ENCODE measurements at regions not wholly inside any gene's neighbourhood (a gene's known extent, or its start where the extent isn't known, plus 50 kb on each side); places are given as distances from the start of the nearest gene placed in this dataset.

GRCh38 chr1:59018446-59018845, 234.6 kb upstream of the JUN start:
- in situ Hi-C loops (cut with MboI; ENCODE audit: low pct_unique_long_range_greater_than_20kb, low sequenced_read_pairs, unreplicated experiment) = loop anchor here (25.0 kb wide), 1 partner anchor 206 kb away; no protein-coding TSS in a partner anchor
- no peak for TF ChIP-seq CTCF (IDR thresholded peaks at IDR 0.05; ENCODE audit: extremely low read depth, insufficient read depth, missing control alignments)
- DNase-seq (ENCODE audit: low spot score) = no peak

GRCh38 chr1:59018860-59019259, 235.0 kb upstream of the JUN start:
- in situ Hi-C loops (cut with MboI; ENCODE audit: low pct_unique_long_range_greater_than_20kb, low sequenced_read_pairs, unreplicated experiment) = loop anchor here (25.0 kb wide), 1 partner anchor 207 kb away; no protein-coding TSS in a partner anchor
- no peak for DNase-seq (ENCODE audit: low spot score)

GRCh38 chr1:59020151-59020997, 236.5 kb upstream of the JUN start:
- DNase-seq (ENCODE audit: low spot score) = peak; percentile 60
- in situ Hi-C loops (cut with MboI; ENCODE audit: low pct_unique_long_range_greater_than_20kb, low sequenced_read_pairs, unreplicated experiment) = loop anchor here (25.0 kb wide), 1 partner anchor 208 kb away; no protein-coding TSS in a partner anchor
- no peak for TF ChIP-seq CTCF (IDR thresholded peaks at IDR 0.05; ENCODE audit: extremely low read depth, insufficient read depth, missing control alignments)

More at GRCh38 chr1:59018860-59019259, 235.0 kb upstream of the JUN start:
- TF ChIP-seq CTCF (IDR thresholded peaks at IDR 0.05; ENCODE audit: extremely low read depth, insufficient read depth, missing control alignments) = no peak

GRCh38 chr1:59022199-59022598, 238.4 kb upstream of the JUN start:
- no peak for DNase-seq (ENCODE audit: low spot score)
- no peak for TF ChIP-seq CTCF (IDR thresholded peaks at IDR 0.05; ENCODE audit: extremely low read depth, insufficient read depth, missing control alignments)
- in situ Hi-C loops (cut with MboI; ENCODE audit: low pct_unique_long_range_greater_than_20kb, low sequenced_read_pairs, unreplicated experiment) = loop anchor here (25.0 kb wide), 1 partner anchor 210 kb away; no protein-coding TSS in a partner anchor

GRCh38 chr1:59022799-59023198, 239.0 kb upstream of the JUN start:
- DNase-seq (ENCODE audit: low spot score) = no peak
- in situ Hi-C loops (cut with MboI; ENCODE audit: low pct_unique_long_range_greater_than_20kb, low sequenced_read_pairs, unreplicated experiment) = loop anchor here (25.0 kb wide), 1 partner anchor 210 kb away; no protein-coding TSS in a partner anchor
- TF ChIP-seq CTCF (IDR thresholded peaks at IDR 0.05; ENCODE audit: extremely low read depth, insufficient read depth, missing control alignments) = no peak

DNA sequence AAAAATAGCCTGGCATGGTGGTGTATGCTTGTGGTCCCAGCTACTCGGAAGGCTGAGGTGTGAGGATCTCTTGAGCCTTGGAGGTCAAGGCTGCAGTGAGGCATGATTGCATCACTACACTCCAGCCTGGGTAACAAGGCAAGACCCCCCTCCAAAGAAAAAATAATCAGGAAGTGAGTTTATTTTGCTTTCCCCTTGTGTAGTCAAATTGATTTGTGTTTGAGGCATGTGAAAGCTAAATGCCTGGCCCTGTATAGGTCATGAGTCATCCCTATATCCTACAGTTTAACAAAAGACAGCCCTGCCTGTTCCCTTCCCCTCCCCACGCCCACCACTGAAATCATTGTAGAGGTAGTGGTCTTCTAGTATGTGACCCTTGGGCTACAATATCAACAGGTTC, 241.4 kb upstream of the JUN start:
- no peak for TF ChIP-seq CTCF (IDR thresholded peaks at IDR 0.05; ENCODE audit: extremely low read depth, insufficient read depth, missing control alignments)
- no peak for DNase-seq (ENCODE audit: low spot score)
- in situ Hi-C loops (cut with MboI; ENCODE audit: low pct_unique_long_range_greater_than_20kb, low sequenced_read_pairs, unreplicated experiment) = no loop called here
